Astrocyte (in vitro differentiated cells and primary cell): ENCODE measurements at regions not wholly inside any gene's neighbourhood (a gene's known extent, or its start where the extent isn't known, plus 50 kb on each side); places are given as distances from the start of the nearest gene placed in this dataset.

ENCODE experiments used
- DNase-seq: peaks from one replicate; pipeline ENCODE4 v3.0.0-alpha.2; 2010; ENCODE audit warnings: low read depth
- FAIRE-seq: peaks from 2 replicates; lab custom pipeline; 2011; peaks lifted over from hg19 to GRCh38; lab: Jason Lieb, UNC
- H2AFZ ChIP-seq: 2 replicates; pipeline ENCODE4 v1.6.0; 2012; ENCODE audit warnings: low read depth, low read length, inconsistent platforms
- H3K27ac ChIP-seq: 2 replicates; pipeline ENCODE4 v1.5.1; 2011; ENCODE audit warnings: low read depth, low read length, inconsistent platforms
- H3K27me3 ChIP-seq: 2 replicates; pipeline ENCODE4 v1.6.0; 2011; ENCODE audit warnings: low read length, inconsistent platforms; ENCODE audit not compliant: insufficient read depth
- H3K36me3 ChIP-seq: 2 replicates; pipeline ENCODE4 v1.5.1; 2011; ENCODE audit warnings: low read length, inconsistent platforms; ENCODE audit not compliant: insufficient read depth
- H3K4me1 ChIP-seq: 2 replicates; pipeline ENCODE4 v1.5.1; 2011; ENCODE audit warnings: low read length, inconsistent platforms; ENCODE audit not compliant: insufficient read depth
- H3K4me2 ChIP-seq: 2 replicates; pipeline ENCODE4 v1.6.0; 2012; ENCODE audit warnings: low read length, inconsistent platforms
- H3K4me3 ChIP-seq: 2 replicates; pipeline ENCODE4 v1.5.1; 2011; ENCODE audit warnings: low read depth, mild to moderate bottlenecking, low read length, inconsistent platforms; ENCODE audit not compliant: insufficient read depth
- H3K79me2 ChIP-seq: 2 replicates; pipeline ENCODE4 v1.6.0; 2012; ENCODE audit warnings: mild to moderate bottlenecking, low read length, inconsistent platforms; ENCODE audit not compliant: insufficient read depth
- H3K9ac ChIP-seq: 2 replicates; pipeline ENCODE4 v1.6.0; 2012; ENCODE audit warnings: mild to moderate bottlenecking, low read length, inconsistent platforms
- H3K9me3 ChIP-seq: 2 replicates; pipeline ENCODE4 v1.5.1; 2012; ENCODE audit warnings: low read depth, mild to moderate bottlenecking, low read length, inconsistent platforms; ENCODE audit not compliant: insufficient read depth
- H4K20me1 ChIP-seq: 2 replicates; pipeline ENCODE4 v1.6.0; 2012; ENCODE audit warnings: low read length, inconsistent platforms; ENCODE audit not compliant: insufficient read depth
- H3K27ac Mint-ChIP-seq: one replicate; pipeline ENCODE4 v1.8.0; 2021; ENCODE audit warnings: mild to moderate bottlenecking, mixed read lengths; ENCODE audit not compliant: unreplicated experiment
- H3K27me3 Mint-ChIP-seq: one replicate; pipeline ENCODE4 v1.8.0; 2021; ENCODE audit warnings: low read depth, mixed read lengths; ENCODE audit not compliant: unreplicated experiment
- H3K36me3 Mint-ChIP-seq: one replicate; pipeline ENCODE4 v1.8.0; 2021; ENCODE audit warnings: low read depth, mixed read lengths; ENCODE audit not compliant: unreplicated experiment
- H3K4me1 Mint-ChIP-seq: one replicate; pipeline ENCODE4 v1.8.0; 2021; ENCODE audit warnings: low read depth, mixed read lengths; ENCODE audit not compliant: unreplicated experiment
- H3K4me3 Mint-ChIP-seq: one replicate; pipeline ENCODE4 v1.8.0; 2021; ENCODE audit warnings: mild to moderate bottlenecking, moderate library complexity, mixed read lengths; ENCODE audit not compliant: unreplicated experiment
- H3K9me3 Mint-ChIP-seq: one replicate; pipeline ENCODE4 v1.8.0; 2021; ENCODE audit warnings: mild to moderate bottlenecking, mixed read lengths; ENCODE audit not compliant: unreplicated experiment
- EZH2 ChIP-seq: IDR thresholded peaks from 2 replicates; pipeline ENCODE4 v1.6.1; 2012; ENCODE audit warnings: mild to moderate bottlenecking, low read length, inconsistent platforms; ENCODE audit not compliant: insufficient read depth
- TF ChIP-seq, protein P1 (sequence below): IDR thresholded peaks from 2 replicates; pipeline ENCODE4 v1.5.1; 2011; ENCODE audit warnings: low read depth, mild to moderate bottlenecking, inconsistent platforms, low read length, moderate library complexity; ENCODE audit not compliant: insufficient read depth

- no peak overlapping the region for H3K9ac ChIP-seq
- Mint-ChIP-seq H3K27ac (no peak overlapping the region), H3K36me3 (no peaks in the 10 kb centered on the region), H3K4me1 (no peaks in the 10 kb centered on the region), H3K9me3 (peaks cover 2% of the 10 kb centered on the region), H3K4me3 (no peak overlapping the region), H3K27me3 (no peaks in the 10 kb centered on the region)
- H3K79me2 ChIP-seq, result no peaks in the 10 kb centered on the region
- TF ChIP-seq, protein P1, sequence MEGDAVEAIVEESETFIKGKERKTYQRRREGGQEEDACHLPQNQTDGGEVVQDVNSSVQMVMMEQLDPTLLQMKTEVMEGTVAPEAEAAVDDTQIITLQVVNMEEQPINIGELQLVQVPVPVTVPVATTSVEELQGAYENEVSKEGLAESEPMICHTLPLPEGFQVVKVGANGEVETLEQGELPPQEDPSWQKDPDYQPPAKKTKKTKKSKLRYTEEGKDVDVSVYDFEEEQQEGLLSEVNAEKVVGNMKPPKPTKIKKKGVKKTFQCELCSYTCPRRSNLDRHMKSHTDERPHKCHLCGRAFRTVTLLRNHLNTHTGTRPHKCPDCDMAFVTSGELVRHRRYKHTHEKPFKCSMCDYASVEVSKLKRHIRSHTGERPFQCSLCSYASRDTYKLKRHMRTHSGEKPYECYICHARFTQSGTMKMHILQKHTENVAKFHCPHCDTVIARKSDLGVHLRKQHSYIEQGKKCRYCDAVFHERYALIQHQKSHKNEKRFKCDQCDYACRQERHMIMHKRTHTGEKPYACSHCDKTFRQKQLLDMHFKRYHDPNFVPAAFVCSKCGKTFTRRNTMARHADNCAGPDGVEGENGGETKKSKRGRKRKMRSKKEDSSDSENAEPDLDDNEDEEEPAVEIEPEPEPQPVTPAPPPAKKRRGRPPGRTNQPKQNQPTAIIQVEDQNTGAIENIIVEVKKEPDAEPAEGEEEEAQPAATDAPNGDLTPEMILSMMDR, result no peak
- no peak for TF ChIP-seq EZH2
- H3K4me1 ChIP-seq, result no peaks in the 10 kb centered on the region
- no peak overlapping the region for H2AFZ ChIP-seq
- no peaks in the 10 kb centered on the region for H3K9me3 ChIP-seq
- no peaks in the 10 kb centered on the region for H3K36me3 ChIP-seq
- H3K4me3 ChIP-seq, result no peak overlapping the region
- DNase-seq (no peak), FAIRE-seq (no peak)
- no peaks in the 10 kb centered on the region for H4K20me1 ChIP-seq
- no peaks in the 10 kb centered on the region for H3K27me3 ChIP-seq
- no peak overlapping the region for H3K27ac ChIP-seq
- H3K4me2 ChIP-seq, result no peak overlapping the region
Observed at GRCh38 chr21:18060402-18060801, 184.2 kb upstream of the CHODL start.

DNA sequence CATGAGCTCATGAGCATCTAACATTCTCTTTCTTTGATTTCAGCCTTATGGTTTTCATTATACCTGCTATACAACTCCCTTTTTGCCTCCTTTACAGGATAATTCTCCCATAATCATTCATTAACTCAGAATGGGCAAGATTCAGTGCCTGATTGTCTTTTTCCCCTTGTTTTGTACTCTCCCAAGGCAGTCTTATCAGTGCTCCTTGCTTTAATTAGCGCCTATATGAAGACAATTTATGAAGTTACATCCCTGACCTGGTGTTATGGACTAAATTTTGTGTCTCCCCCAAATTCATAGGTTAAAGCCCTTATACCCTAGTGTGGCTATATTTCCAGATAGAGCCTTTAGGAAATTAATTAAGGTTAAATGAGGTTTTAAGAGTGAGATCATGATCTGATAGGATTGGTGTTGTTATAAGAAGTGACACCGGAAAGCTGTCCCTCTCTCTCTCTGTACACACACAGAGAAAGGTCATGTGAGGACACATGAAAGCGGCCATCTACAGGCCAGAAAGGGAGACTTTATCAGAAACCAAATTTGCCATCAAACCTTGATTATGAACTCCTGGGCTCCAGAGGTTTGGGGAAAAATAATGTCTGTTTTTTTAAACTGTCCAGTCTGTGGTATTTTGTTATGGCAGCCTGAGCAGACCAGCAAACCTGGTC is 185.8 kb upstream of the CHODL start:
- H3K4me3 Mint-ChIP-seq, result no peak overlapping the region
- H3K36me3 Mint-ChIP-seq, result no peaks in the 10 kb centered on the region
- Histone ChIP-seq H3K27ac (no peak overlapping the region), H3K4me1 (no peaks in the 10 kb centered on the region), H3K9ac (no peak overlapping the region), H3K9me3 (no peaks in the 10 kb centered on the region), H3K4me2 (no peak overlapping the region), H3K4me3 (no peak overlapping the region), H3K27me3 (no peaks in the 10 kb centered on the region), H2AFZ (no peak overlapping the region), H3K79me2 (no peaks in the 10 kb centered on the region), H4K20me1 (no peaks in the 10 kb centered on the region), H3K36me3 (no peaks in the 10 kb centered on the region)
- TF ChIP-seq EZH2, result no peak
- TF ChIP-seq, protein P1, result no peak
- no peak overlapping the region for H3K27ac Mint-ChIP-seq
- H3K9me3 Mint-ChIP-seq, result peaks cover 2% of the 10 kb centered on the region
- no peaks in the 10 kb centered on the region for H3K27me3 Mint-ChIP-seq
- FAIRE-seq, result no peak
- H3K4me1 Mint-ChIP-seq, result no peaks in the 10 kb centered on the region
- no peak for DNase-seq

DNA sequence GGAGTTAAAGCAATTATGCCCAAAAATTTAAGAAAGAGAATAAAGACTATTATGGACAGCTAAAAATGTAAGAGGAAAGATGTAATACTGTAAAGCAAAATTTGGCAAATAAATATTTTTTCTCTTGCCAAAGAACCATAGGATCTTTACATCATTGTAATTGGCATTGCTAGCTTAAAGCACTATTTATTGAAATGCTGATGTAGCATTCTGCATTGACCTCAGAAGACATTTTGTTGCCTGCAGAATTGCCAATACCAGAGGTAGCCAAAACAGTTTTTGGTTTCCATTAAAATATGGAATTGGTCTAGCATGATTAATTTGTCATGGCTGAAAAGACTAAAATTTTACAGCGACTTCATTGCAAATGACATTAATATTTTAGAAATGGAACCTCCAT is 191.5 kb upstream of the CHODL start:
- Histone ChIP-seq H2AFZ (no peak overlapping the region), H3K4me1 (no peaks in the 10 kb centered on the region), H3K4me3 (no peak overlapping the region), H3K36me3 (no peaks in the 10 kb centered on the region), H3K79me2 (no peaks in the 10 kb centered on the region), H3K27me3 (no peaks in the 10 kb centered on the region), H3K9me3 (no peaks in the 10 kb centered on the region), H3K9ac (no peak overlapping the region), H4K20me1 (no peaks in the 10 kb centered on the region), H3K4me2 (no peak overlapping the region), H3K27ac (no peak overlapping the region)
- H3K4me1 Mint-ChIP-seq, result no peaks in the 10 kb centered on the region
- H3K27ac Mint-ChIP-seq, result no peak overlapping the region
- no peak for FAIRE-seq
- no peaks in the 10 kb centered on the region for H3K9me3 Mint-ChIP-seq
- no peak for DNase-seq
- TF ChIP-seq EZH2, result no peak
- TF ChIP-seq, protein P1, result no peak
- no peak overlapping the region for H3K4me3 Mint-ChIP-seq
- H3K27me3 Mint-ChIP-seq, result no peaks in the 10 kb centered on the region
- no peaks in the 10 kb centered on the region for H3K36me3 Mint-ChIP-seq
